ENCODE measurements at regions not wholly inside any gene's neighbourhood (a gene's known extent, or its start where the extent isn't known, plus 50 kb on each side); places are given as distances from the start of the nearest gene placed in this dataset.

- TF ChIP-seq Cebpa-rat (IDR thresholded peaks at IDR 0.05): no peak
- Histone ChIP-seq H3K4me3 (no peak overlapping the region), H3K4me1 (no peaks in the 10 kb centered on the region), H3K27ac (no peak overlapping the region), H3K27me3 (no peaks in the 10 kb centered on the region), H3K4me2 (no peak overlapping the region), H3K36me3 (no peaks in the 10 kb centered on the region), H3K9me3 (replicated peaks in 1 of 11) (no peaks in the 10 kb centered on the region), H3K9ac (no peak overlapping the region), H4K20me1 (no peaks in the 10 kb centered on the region)
Measured at GRCh38 chr5:105581988-105582690, 2019.5 kb upstream of the NUDT12 start.

GRCh38 chr5:105573575-105573974 is 2011.0 kb upstream of the NUDT12 start:
- Histone ChIP-seq H3K27ac (no peak overlapping the region), H3K4me3 (no peak overlapping the region), H4K20me1 (no peaks in the 10 kb centered on the region), H3K36me3 (no peaks in the 10 kb centered on the region), H3K9me3 (replicated peaks in 1 of 11) (no peaks in the 10 kb centered on the region), H3K4me1 (no peaks in the 10 kb centered on the region), H3K27me3 (no peaks in the 10 kb centered on the region), H3K4me2 (no peak overlapping the region), H3K9ac (no peak overlapping the region)
- no peak for TF ChIP-seq Cebpa-rat (IDR thresholded peaks at IDR 0.05)

DNA sequence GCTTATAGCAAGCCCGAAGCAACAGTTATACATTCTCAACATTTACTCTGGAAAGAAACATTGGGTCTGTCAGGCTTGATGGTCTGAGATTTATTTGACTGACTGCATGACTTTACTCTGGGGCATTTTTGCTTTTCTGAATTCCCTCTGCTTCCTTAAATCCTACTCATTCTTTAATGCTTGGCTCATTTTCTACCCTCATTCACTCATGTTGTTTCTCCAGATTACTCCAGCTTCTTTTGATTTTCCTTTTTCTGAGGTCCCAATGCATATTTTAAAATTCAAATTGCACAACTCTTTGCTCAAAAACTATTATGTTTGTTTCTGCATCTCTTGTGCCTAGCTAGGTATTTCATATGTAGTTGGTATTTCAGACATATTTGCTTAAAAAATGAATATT is 2002.9 kb upstream of the NUDT12 start:
- H3K9ac ChIP-seq: no peak overlapping the region
- no peak overlapping the region for H3K4me2 ChIP-seq
- no peaks in the 10 kb centered on the region for H3K4me1 ChIP-seq
- no peaks in the 10 kb centered on the region for H3K9me3 ChIP-seq (replicated peaks in 1 of 11)
- no peak overlapping the region for H3K27ac ChIP-seq
- H3K36me3 ChIP-seq: no peaks in the 10 kb centered on the region
- H3K27me3 ChIP-seq: no peaks in the 10 kb centered on the region
- H4K20me1 ChIP-seq: no peaks in the 10 kb centered on the region
- H3K4me3 ChIP-seq: no peak overlapping the region
- TF ChIP-seq Cebpa-rat (IDR thresholded peaks at IDR 0.05): no peak

GRCh38 chr5:105563842-105564241 is 2001.3 kb upstream of the NUDT12 start:
- H3K27me3 ChIP-seq: no peaks in the 10 kb centered on the region
- H4K20me1 ChIP-seq: no peaks in the 10 kb centered on the region
- no peak for TF ChIP-seq Cebpa-rat (IDR thresholded peaks at IDR 0.05)
- H3K9ac ChIP-seq: no peak overlapping the region
- H3K9me3 ChIP-seq (replicated peaks in 1 of 11): no peaks in the 10 kb centered on the region
- H3K36me3 ChIP-seq: no peaks in the 10 kb centered on the region
- no peaks in the 10 kb centered on the region for H3K4me1 ChIP-seq
- H3K27ac ChIP-seq: no peak overlapping the region
- H3K4me2 ChIP-seq: no peak overlapping the region
- no peak overlapping the region for H3K4me3 ChIP-seq

DNA sequence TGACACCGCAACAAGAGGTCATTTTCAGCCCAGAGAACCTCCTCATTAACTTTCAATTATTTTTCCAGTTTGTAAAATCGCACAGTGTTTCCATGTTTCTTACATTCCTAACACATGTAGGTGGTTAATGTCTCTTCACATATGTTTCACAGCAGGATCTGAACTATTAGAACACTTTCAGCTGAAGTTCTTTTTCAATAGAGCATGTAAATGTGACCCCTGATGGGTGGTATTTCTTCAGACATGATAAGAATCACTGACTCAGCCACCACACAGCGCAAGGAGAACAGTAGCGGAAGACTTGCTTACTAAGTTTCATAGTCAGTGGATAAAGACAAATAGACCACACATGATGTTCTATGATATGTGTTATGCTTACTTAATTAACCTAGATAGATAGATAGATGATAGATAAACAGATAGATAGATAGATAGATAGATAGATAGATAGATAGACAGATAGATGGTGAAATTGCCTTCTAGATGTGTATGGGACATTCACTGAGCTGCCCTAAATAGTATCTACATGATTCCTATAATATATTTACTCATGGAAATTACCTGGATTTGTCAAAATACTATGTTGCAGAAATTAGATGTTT is 1992.1 kb upstream of the NUDT12 start:
- Histone ChIP-seq H4K20me1 (no peaks in the 10 kb centered on the region), H3K27me3 (no peaks in the 10 kb centered on the region)

DNA sequence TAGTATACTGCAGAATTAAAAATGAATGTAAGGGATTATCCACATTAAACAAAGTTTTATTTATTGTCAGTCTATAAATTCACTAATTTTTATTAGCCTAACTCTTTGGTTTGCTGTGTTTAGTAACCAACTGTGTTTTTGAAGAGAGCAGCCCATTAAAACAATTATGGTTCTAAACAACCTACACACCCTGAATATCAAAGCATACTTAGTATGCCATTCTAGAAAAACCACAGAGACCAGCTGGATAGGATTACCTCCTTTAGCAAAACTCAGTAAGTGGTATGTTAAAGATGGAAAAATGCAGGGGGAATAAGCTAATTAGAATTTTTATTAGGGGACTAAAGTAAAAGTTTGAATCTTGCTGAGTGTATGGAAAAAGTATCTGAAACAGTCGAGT is 1981.7 kb upstream of the NUDT12 start:
- Histone ChIP-seq H3K36me3 (no peaks in the 10 kb centered on the region), H3K27me3 (no peaks in the 10 kb centered on the region), H4K20me1 (no peaks in the 10 kb centered on the region), H3K9ac (no peak overlapping the region), H3K4me3 (no peak overlapping the region), H3K27ac (no peak overlapping the region), H3K9me3 (replicated peaks in 1 of 11) (no peaks in the 10 kb centered on the region), H3K4me2 (no peak overlapping the region), H3K4me1 (peaks cover 0 to 7% (median 6%) of the 10 kb centered on the region in 10 experiments; a peak in 17 of 20 replicates)
- TF ChIP-seq Cebpa-rat (IDR thresholded peaks at IDR 0.05): no peak

More for the DNA sequence above, 1992.1 kb upstream of the NUDT12 start:
- H3K4me3 ChIP-seq: no peak overlapping the region
- H3K9ac ChIP-seq: no peak overlapping the region
- H3K36me3 ChIP-seq: no peaks in the 10 kb centered on the region
- H3K4me1 ChIP-seq: no peaks in the 10 kb centered on the region
- no peak overlapping the region for H3K4me2 ChIP-seq
- no peak overlapping the region for H3K27ac ChIP-seq
- no peaks in the 10 kb centered on the region for H3K9me3 ChIP-seq (replicated peaks in 1 of 11)
- TF ChIP-seq Cebpa-rat (IDR thresholded peaks at IDR 0.05): no peak

GRCh38 chr5:105536675-105537074 is 1974.1 kb upstream of the NUDT12 start:
- H4K20me1 ChIP-seq: no peaks in the 10 kb centered on the region
- no peaks in the 10 kb centered on the region for H3K9me3 ChIP-seq (replicated peaks in 1 of 11)
- TF ChIP-seq Cebpa-rat (IDR thresholded peaks at IDR 0.05): no peak
- no peaks in the 10 kb centered on the region for H3K27me3 ChIP-seq
- H3K4me1 ChIP-seq: peaks cover 0 to 14% (median 11%) of the 10 kb centered on the region in 10 experiments; a peak in 17 of 20 replicates
- H3K4me3 ChIP-seq: no peak overlapping the region
- H3K36me3 ChIP-seq: no peaks in the 10 kb centered on the region
- H3K4me2 ChIP-seq: no peak overlapping the region
- H3K9ac ChIP-seq: no peak overlapping the region
- no peak overlapping the region for H3K27ac ChIP-seq

GRCh38 chr5:105530716-105531261 is 1968.2 kb upstream of the NUDT12 start:
- Histone ChIP-seq H3K36me3 (no peaks in the 10 kb centered on the region), H3K9me3 (replicated peaks in 1 of 11) (peaks cover 0 to 10% (median 0%) of the 10 kb centered on the region in 11 experiments; a peak in 3 of 22 replicates), H4K20me1 (no peaks in the 10 kb centered on the region), H3K4me3 (no peak overlapping the region), H3K27me3 (no peaks in the 10 kb centered on the region), H3K27ac (no peak overlapping the region), H3K9ac (no peak overlapping the region), H3K4me1 (no peaks in the 10 kb centered on the region), H3K4me2 (0 out of 22 replicates have a peak overlapping the region, but pooled peaks of 1 of the 11 experiments have one; percentile 12)
- 0 out of 22 replicates have a peak, but pooled peaks of 1 of the 11 experiments have one; percentile 33 for TF ChIP-seq Cebpa-rat (IDR thresholded peaks at IDR 0.05)

- TF ChIP-seq Cebpa-rat (IDR thresholded peaks at IDR 0.05): no peak
- Histone ChIP-seq H3K27ac (no peak overlapping the region), H3K36me3 (no peaks in the 10 kb centered on the region), H3K9me3 (replicated peaks in 1 of 11) (peaks cover 0 to 10% (median 0%) of the 10 kb centered on the region in 11 experiments; a peak in 3 of 22 replicates), H4K20me1 (no peaks in the 10 kb centered on the region), H3K4me1 (no peaks in the 10 kb centered on the region), H3K27me3 (no peaks in the 10 kb centered on the region), H3K9ac (no peak overlapping the region), H3K4me2 (no peak overlapping the region), H3K4me3 (no peak overlapping the region)
Measured at GRCh38 chr5:105529851-105530250, 1967.3 kb upstream of the NUDT12 start.
